Activated naive CD4-positive, alpha-beta T cell treated with anti-CD3 and anti-CD28 coated beads for 36 hours (primary cell): ENCODE measurements at regions not wholly inside any gene's neighbourhood (a gene's known extent, or its start where the extent isn't known, plus 50 kb on each side); places are given as distances from the start of the nearest gene placed in this dataset.
A peak's percentile ranks its signal among the peaks of the same experiment; 100 is the strongest.

ENCODE experiments used
- CTCF ChIA-PET: fragments of 350-600 bp; sonication (Branson Sonifier 250); formaldehyde crosslinking; loops from one replicate; lab custom pipeline; 2021; ENCODE audit warnings: antibody characterized with exemption; lab: Charles Lee
- DNase-seq: peaks from one replicate; pipeline ENCODE4 v3.0.0-alpha.2; 2020
- H3K27ac Mint-ChIP-seq: one replicate; pipeline ENCODE4 v1.8.0; 2021; ENCODE audit warnings: mild to moderate bottlenecking, mixed read lengths
- H3K27me3 Mint-ChIP-seq: one replicate; pipeline ENCODE4 v1.8.0; 2021; ENCODE audit warnings: low read depth, mixed read lengths
- H3K36me3 Mint-ChIP-seq: one replicate; pipeline ENCODE4 v1.8.0; 2021; ENCODE audit warnings: low read depth, mixed read lengths
- H3K4me1 Mint-ChIP-seq: one replicate; pipeline ENCODE4 v1.8.0; 2021; ENCODE audit warnings: low read depth, mixed read lengths
- H3K4me3 Mint-ChIP-seq: one replicate; pipeline ENCODE4 v1.8.0; 2021; ENCODE audit warnings: mild to moderate bottlenecking, moderate library complexity, mixed read lengths
- H3K9me3 Mint-ChIP-seq: one replicate; pipeline ENCODE4 v1.8.0; 2021; ENCODE audit warnings: mixed read lengths
- intact Hi-C: fragments of 100-400 bp; cut with micrococcal nuclease; formaldehyde crosslinking; loops from one replicate; pipeline ENCODE4 v1.15.1; 2023

- Mint-ChIP-seq H3K9me3 (no peaks in the 10 kb centered on the region), H3K36me3 (no peaks in the 10 kb centered on the region), H3K4me3 (no peak overlapping the region), H3K27me3 (no peaks in the 10 kb centered on the region), H3K27ac (no peak overlapping the region), H3K4me1 (no peaks in the 10 kb centered on the region)
- CTCF ChIA-PET, result no interaction called here
- intact Hi-C loops, result no loop called here
- no peak for DNase-seq
Observed at GRCh38 chr20:39133201-39133600, 171.1 kb downstream of the DHX35 start.

GRCh38 chr20:39132511-39132910 is 170.4 kb downstream of the DHX35 start:
- intact Hi-C loops, result no loop called here
- H3K27ac Mint-ChIP-seq, result no peak overlapping the region
- no peak overlapping the region for H3K4me3 Mint-ChIP-seq
- H3K36me3 Mint-ChIP-seq, result no peaks in the 10 kb centered on the region
- H3K9me3 Mint-ChIP-seq, result no peaks in the 10 kb centered on the region
- CTCF ChIA-PET, result no interaction called here
- H3K27me3 Mint-ChIP-seq, result no peaks in the 10 kb centered on the region
- H3K4me1 Mint-ChIP-seq, result no peaks in the 10 kb centered on the region
- DNase-seq, result no peak

- no peaks in the 10 kb centered on the region for H3K36me3 Mint-ChIP-seq
- no peak for DNase-seq
- H3K4me3 Mint-ChIP-seq, result no peak overlapping the region
- intact Hi-C loops, result no loop called here
- no peaks in the 10 kb centered on the region for H3K27me3 Mint-ChIP-seq
- CTCF ChIA-PET, result no interaction called here
- no peaks in the 10 kb centered on the region for H3K9me3 Mint-ChIP-seq
- no peak overlapping the region for H3K27ac Mint-ChIP-seq
- H3K4me1 Mint-ChIP-seq, result no peaks in the 10 kb centered on the region
Observed at GRCh38 chr20:39132093-39132492, 169.9 kb downstream of the DHX35 start.

GRCh38 chr20:39130627-39131026 is 168.5 kb downstream of the DHX35 start:
- DNase-seq, result no peak
- intact Hi-C loops, result no loop called here
- Mint-ChIP-seq H3K36me3 (no peaks in the 10 kb centered on the region), H3K4me3 (no peak overlapping the region), H3K9me3 (no peaks in the 10 kb centered on the region), H3K27me3 (no peaks in the 10 kb centered on the region), H3K27ac (no peak overlapping the region), H3K4me1 (no peaks in the 10 kb centered on the region)
- CTCF ChIA-PET, result interaction anchor here (1.4 kb wide), 1 partner anchor 82 kb away, joined by 3 read pairs; no protein-coding TSS in a partner anchor

- intact Hi-C loops, result no loop called here
- CTCF ChIA-PET, result no interaction called here
- no peaks in the 10 kb centered on the region for H3K27me3 Mint-ChIP-seq
Observed at GRCh38 chr20:39129523-39129922, 167.4 kb downstream of the DHX35 start.

GRCh38 chr20:39124064-39124463 is 161.9 kb downstream of the DHX35 start:
- Mint-ChIP-seq H3K9me3 (no peaks in the 10 kb centered on the region), H3K27ac (no peak overlapping the region), H3K36me3 (no peaks in the 10 kb centered on the region), H3K4me3 (no peak overlapping the region), H3K27me3 (peaks cover 18% of the 10 kb centered on the region), H3K4me1 (no peaks in the 10 kb centered on the region)
- no peak for DNase-seq
- CTCF ChIA-PET, result no interaction called here
- intact Hi-C loops, result no loop called here

More at GRCh38 chr20:39129523-39129922, 167.4 kb downstream of the DHX35 start:
- H3K4me1 Mint-ChIP-seq, result no peaks in the 10 kb centered on the region
- no peak overlapping the region for H3K4me3 Mint-ChIP-seq
- DNase-seq, result no peak
- H3K27ac Mint-ChIP-seq, result no peak overlapping the region
- no peaks in the 10 kb centered on the region for H3K9me3 Mint-ChIP-seq
- H3K36me3 Mint-ChIP-seq, result no peaks in the 10 kb centered on the region

GRCh38 chr20:39123185-39123557 is 161.0 kb downstream of the DHX35 start:
- DNase-seq, result no peak
- intact Hi-C loops, result no loop called here
- H3K9me3 Mint-ChIP-seq, result no peaks in the 10 kb centered on the region

GRCh38 chr20:39117491-39117890 is 155.3 kb downstream of the DHX35 start:
- intact Hi-C loops, result no loop called here

More at GRCh38 chr20:39123185-39123557, 161.0 kb downstream of the DHX35 start:
- CTCF ChIA-PET, result no interaction called here
- Mint-ChIP-seq H3K36me3 (no peaks in the 10 kb centered on the region), H3K27ac (no peak overlapping the region), H3K4me1 (no peaks in the 10 kb centered on the region), H3K4me3 (no peak overlapping the region), H3K27me3 (peaks cover 20% of the 10 kb centered on the region)

GRCh38 chr20:39116020-39116419 is 153.9 kb downstream of the DHX35 start:
- no peak overlapping the region for H3K4me3 Mint-ChIP-seq
- no peaks in the 10 kb centered on the region for H3K9me3 Mint-ChIP-seq
- intact Hi-C loops, result no loop called here
- H3K4me1 Mint-ChIP-seq, result no peaks in the 10 kb centered on the region
- CTCF ChIA-PET, result no interaction called here
- DNase-seq, result no peak
- H3K27me3 Mint-ChIP-seq, result peaks cover 41% of the 10 kb centered on the region
- H3K27ac Mint-ChIP-seq, result no peak overlapping the region
- no peaks in the 10 kb centered on the region for H3K36me3 Mint-ChIP-seq

More at GRCh38 chr20:39117491-39117890, 155.3 kb downstream of the DHX35 start:
- H3K27me3 Mint-ChIP-seq, result peaks cover 35% of the 10 kb centered on the region
- no peaks in the 10 kb centered on the region for H3K9me3 Mint-ChIP-seq
- no peak overlapping the region for H3K27ac Mint-ChIP-seq
- no peaks in the 10 kb centered on the region for H3K4me1 Mint-ChIP-seq
- no peaks in the 10 kb centered on the region for H3K36me3 Mint-ChIP-seq
- no peak for DNase-seq
- CTCF ChIA-PET, result no interaction called here
- no peak overlapping the region for H3K4me3 Mint-ChIP-seq

- CTCF ChIA-PET, result no interaction called here
- no peaks in the 10 kb centered on the region for H3K9me3 Mint-ChIP-seq
- DNase-seq, result peak; percentile 29
- intact Hi-C loops, result loop anchor here (5.0 kb wide), 1 partner anchor 155 kb away; no protein-coding TSS in a partner anchor
- no peak overlapping the region for H3K4me3 Mint-ChIP-seq
- H3K36me3 Mint-ChIP-seq, result no peaks in the 10 kb centered on the region
- H3K27ac Mint-ChIP-seq, result no peak overlapping the region
- H3K4me1 Mint-ChIP-seq, result no peaks in the 10 kb centered on the region
- H3K27me3 Mint-ChIP-seq, result peaks cover 49% of the 10 kb centered on the region
Observed at GRCh38 chr20:39112178-39112743, 150.1 kb downstream of the DHX35 start.

- no peaks in the 10 kb centered on the region for H3K36me3 Mint-ChIP-seq
- no peak overlapping the region for H3K27ac Mint-ChIP-seq
- DNase-seq, result no peak
- intact Hi-C loops, result loop anchor here (5.0 kb wide), 1 partner anchor 156 kb away; no protein-coding TSS in a partner anchor
- no peaks in the 10 kb centered on the region for H3K4me1 Mint-ChIP-seq
- CTCF ChIA-PET, result no interaction called here
- H3K9me3 Mint-ChIP-seq, result no peaks in the 10 kb centered on the region
- peaks cover 44% of the 10 kb centered on the region for H3K27me3 Mint-ChIP-seq
- H3K4me3 Mint-ChIP-seq, result no peak overlapping the region
Observed at GRCh38 chr20:39111359-39112177, 149.4 kb downstream of the DHX35 start.

- no peaks in the 10 kb centered on the region for H3K9me3 Mint-ChIP-seq
- H3K36me3 Mint-ChIP-seq, result no peaks in the 10 kb centered on the region
- H3K27ac Mint-ChIP-seq, result no peak overlapping the region
- H3K27me3 Mint-ChIP-seq, result peaks cover 43% of the 10 kb centered on the region
- DNase-seq, result no peak
- CTCF ChIA-PET, result no interaction called here
- intact Hi-C loops, result loop anchor here (5.0 kb wide), 1 partner anchor 157 kb away; no protein-coding TSS in a partner anchor
- no peaks in the 10 kb centered on the region for H3K4me1 Mint-ChIP-seq
- H3K4me3 Mint-ChIP-seq, result no peak overlapping the region
Observed at GRCh38 chr20:39110819-39111136, 148.6 kb downstream of the DHX35 start.
